ENCODE measurements at regions not wholly inside any gene's neighbourhood (a gene's known extent, or its start where the extent isn't known, plus 50 kb on each side); places are given as distances from the start of the nearest gene placed in this dataset.

GRCh38 chr1:191134796-191135195, 657.1 kb upstream of the BRINP3 start:
- no peak overlapping the region for H3K23ac ChIP-seq (ENCODE audit: low read length in 2 of 2)
- H3K4me1 ChIP-seq (ENCODE audit: control insufficient read depth, insufficient read depth, low read depth, low read length): no peaks in the 10 kb centered on the region
- H2AFZ ChIP-seq (ENCODE audit: low read depth, low read length): no peak overlapping the region
- no peaks in the 10 kb centered on the region for H3K36me3 ChIP-seq (ENCODE audit: control insufficient read depth in 1 of 2, insufficient read depth in 2 of 2, low read depth in 1 of 2, low read length in 2 of 2)
- no peaks in the 10 kb centered on the region for H3K79me1 ChIP-seq (replicated peaks; ENCODE audit: low read length, poor library complexity, severe bottlenecking)
- WGBS: 77% methylated on average over 7 of the region's 7 CpGs
- no peak overlapping the region for H3K18ac ChIP-seq (ENCODE audit: low read depth in 1 of 2, low read length in 2 of 2)
- no peaks in the 10 kb centered on the region for H3K9me3 ChIP-seq (ENCODE audit: control insufficient read depth, low read length)
- H3K4ac ChIP-seq (ENCODE audit: low read depth in 1 of 2, low read length in 2 of 2): no peak overlapping the region
- no peak overlapping the region for H3K14ac ChIP-seq (ENCODE audit: low read length in 2 of 2)
- no peak overlapping the region for H4K91ac ChIP-seq (ENCODE audit: low read length)
- no peaks in the 10 kb centered on the region for H3K27me3 ChIP-seq (ENCODE audit: control insufficient read depth in 1 of 2, insufficient read depth in 1 of 2, low read length in 2 of 2)
- H2BK120ac ChIP-seq (ENCODE audit: low read depth, low read length): no peak overlapping the region
- no peak overlapping the region for H4K8ac ChIP-seq (ENCODE audit: low read length)
- no peak overlapping the region for H2BK12ac ChIP-seq (ENCODE audit: low read length in 2 of 2)
- no peak overlapping the region for H3K4me2 ChIP-seq (ENCODE audit: low read length, poor library complexity, severe bottlenecking)
- no peak overlapping the region for H3K9ac ChIP-seq (ENCODE audit: low read length)
- no peak for DNase-seq
- no peak overlapping the region for H3K4me3 ChIP-seq (ENCODE audit: insufficient read depth in 1 of 2, low read depth in 1 of 2, low read length in 2 of 2)
- no peak overlapping the region for H2BK15ac ChIP-seq (ENCODE audit: low read depth, poor library complexity, severe bottlenecking)
- H2BK5ac ChIP-seq (ENCODE audit: low read depth, low read length, poor library complexity, severe bottlenecking): no peak overlapping the region
- H2AK5ac ChIP-seq (ENCODE audit: low read length, severe bottlenecking): no peak overlapping the region
- no peak overlapping the region for H3K27ac ChIP-seq (ENCODE audit: low read length, poor library complexity, severe bottlenecking)

GRCh38 chr1:191140038-191140437, 662.4 kb upstream of the BRINP3 start:
- H3K23ac ChIP-seq (ENCODE audit: low read length in 2 of 2): no peak overlapping the region
- DNase-seq: no peak
- no peaks in the 10 kb centered on the region for H3K4me1 ChIP-seq (ENCODE audit: control insufficient read depth, insufficient read depth, low read depth, low read length)
- no peak overlapping the region for H2BK12ac ChIP-seq (ENCODE audit: low read length in 2 of 2)
- H2AFZ ChIP-seq (ENCODE audit: low read depth, low read length): no peak overlapping the region
- H4K8ac ChIP-seq (ENCODE audit: low read length): no peak overlapping the region
- WGBS: no CpG with 5 or more reads among the region's 1 CpG
- no peak overlapping the region for H3K14ac ChIP-seq (ENCODE audit: low read length in 2 of 2)
- no peak overlapping the region for H2BK15ac ChIP-seq (ENCODE audit: low read depth, poor library complexity, severe bottlenecking)
- no peaks in the 10 kb centered on the region for H3K27me3 ChIP-seq (ENCODE audit: control insufficient read depth in 1 of 2, insufficient read depth in 1 of 2, low read length in 2 of 2)
- H2AK5ac ChIP-seq (ENCODE audit: low read length, severe bottlenecking): no peak overlapping the region
- no peak overlapping the region for H3K4ac ChIP-seq (ENCODE audit: low read depth in 1 of 2, low read length in 2 of 2)
- no peak overlapping the region for H3K4me3 ChIP-seq (ENCODE audit: insufficient read depth in 1 of 2, low read depth in 1 of 2, low read length in 2 of 2)
- no peak overlapping the region for H3K9ac ChIP-seq (ENCODE audit: low read length)
- H3K36me3 ChIP-seq (ENCODE audit: control insufficient read depth in 1 of 2, insufficient read depth in 2 of 2, low read depth in 1 of 2, low read length in 2 of 2): no peaks in the 10 kb centered on the region
- no peak overlapping the region for H3K27ac ChIP-seq (ENCODE audit: low read length, poor library complexity, severe bottlenecking)
- no peak overlapping the region for H2BK120ac ChIP-seq (ENCODE audit: low read depth, low read length)
- H3K79me1 ChIP-seq (replicated peaks; ENCODE audit: low read length, poor library complexity, severe bottlenecking): no peaks in the 10 kb centered on the region
- no peak overlapping the region for H3K18ac ChIP-seq (ENCODE audit: low read depth in 1 of 2, low read length in 2 of 2)
- no peak overlapping the region for H4K91ac ChIP-seq (ENCODE audit: low read length)
- H3K9me3 ChIP-seq (ENCODE audit: control insufficient read depth, low read length): peaks cover 4% of the 10 kb centered on the region
- H2BK5ac ChIP-seq (ENCODE audit: low read depth, low read length, poor library complexity, severe bottlenecking): no peak overlapping the region
- no peak overlapping the region for H3K4me2 ChIP-seq (ENCODE audit: low read length, poor library complexity, severe bottlenecking)

- Histone ChIP-seq H2AFZ (ENCODE audit: low read depth, low read length) (no peak overlapping the region), H3K79me1 (replicated peaks; ENCODE audit: low read length, poor library complexity, severe bottlenecking) (no peaks in the 10 kb centered on the region)
Observed at GRCh38 chr1:191142748-191143147, 665.1 kb upstream of the BRINP3 start.

GRCh38 chr1:191145834-191146233, 668.2 kb upstream of the BRINP3 start:
- H2AK5ac ChIP-seq (ENCODE audit: low read length, severe bottlenecking): no peak overlapping the region
- no peaks in the 10 kb centered on the region for H3K27me3 ChIP-seq (ENCODE audit: control insufficient read depth in 1 of 2, insufficient read depth in 1 of 2, low read length in 2 of 2)
- DNase-seq: no peak
- H2AFZ ChIP-seq (ENCODE audit: low read depth, low read length): no peak overlapping the region
- H3K4me2 ChIP-seq (ENCODE audit: low read length, poor library complexity, severe bottlenecking): no peak overlapping the region
- no peak overlapping the region for H3K4me3 ChIP-seq (ENCODE audit: insufficient read depth in 1 of 2, low read depth in 1 of 2, low read length in 2 of 2)
- no peak overlapping the region for H3K27ac ChIP-seq (ENCODE audit: low read length, poor library complexity, severe bottlenecking)
- 72% methylated on average over 3 of the region's 3 CpGs for WGBS
- H3K79me1 ChIP-seq (replicated peaks; ENCODE audit: low read length, poor library complexity, severe bottlenecking): no peaks in the 10 kb centered on the region
- no peaks in the 10 kb centered on the region for H3K4me1 ChIP-seq (ENCODE audit: control insufficient read depth, insufficient read depth, low read depth, low read length)
- H3K9ac ChIP-seq (ENCODE audit: low read length): no peak overlapping the region
- no peak overlapping the region for H2BK12ac ChIP-seq (ENCODE audit: low read length in 2 of 2)
- no peak overlapping the region for H2BK5ac ChIP-seq (ENCODE audit: low read depth, low read length, poor library complexity, severe bottlenecking)
- no peak overlapping the region for H3K4ac ChIP-seq (ENCODE audit: low read depth in 1 of 2, low read length in 2 of 2)
- H2BK15ac ChIP-seq (ENCODE audit: low read depth, poor library complexity, severe bottlenecking): no peak overlapping the region
- no peak overlapping the region for H3K18ac ChIP-seq (ENCODE audit: low read depth in 1 of 2, low read length in 2 of 2)
- H3K9me3 ChIP-seq (ENCODE audit: control insufficient read depth, low read length): peaks cover 4% of the 10 kb centered on the region
- H4K8ac ChIP-seq (ENCODE audit: low read length): no peak overlapping the region
- H3K23ac ChIP-seq (ENCODE audit: low read length in 2 of 2): no peak overlapping the region
- H2BK120ac ChIP-seq (ENCODE audit: low read depth, low read length): no peak overlapping the region
- no peak overlapping the region for H4K91ac ChIP-seq (ENCODE audit: low read length)
- no peaks in the 10 kb centered on the region for H3K36me3 ChIP-seq (ENCODE audit: control insufficient read depth in 1 of 2, insufficient read depth in 2 of 2, low read depth in 1 of 2, low read length in 2 of 2)
- no peak overlapping the region for H3K14ac ChIP-seq (ENCODE audit: low read length in 2 of 2)

More at GRCh38 chr1:191142748-191143147, 665.1 kb upstream of the BRINP3 start:
- H3K18ac ChIP-seq (ENCODE audit: low read depth in 1 of 2, low read length in 2 of 2): no peak overlapping the region
- no peak overlapping the region for H3K23ac ChIP-seq (ENCODE audit: low read length in 2 of 2)
- no peaks in the 10 kb centered on the region for H3K36me3 ChIP-seq (ENCODE audit: control insufficient read depth in 1 of 2, insufficient read depth in 2 of 2, low read depth in 1 of 2, low read length in 2 of 2)
- H3K27me3 ChIP-seq (ENCODE audit: control insufficient read depth in 1 of 2, insufficient read depth in 1 of 2, low read length in 2 of 2): no peaks in the 10 kb centered on the region
- H3K27ac ChIP-seq (ENCODE audit: low read length, poor library complexity, severe bottlenecking): no peak overlapping the region
- H2BK12ac ChIP-seq (ENCODE audit: low read length in 2 of 2): no peak overlapping the region
- no peak overlapping the region for H2BK15ac ChIP-seq (ENCODE audit: low read depth, poor library complexity, severe bottlenecking)
- no peak overlapping the region for H2BK5ac ChIP-seq (ENCODE audit: low read depth, low read length, poor library complexity, severe bottlenecking)
- no peak overlapping the region for H3K4me3 ChIP-seq (ENCODE audit: insufficient read depth in 1 of 2, low read depth in 1 of 2, low read length in 2 of 2)
- no peak for DNase-seq
- no peak overlapping the region for H3K4me2 ChIP-seq (ENCODE audit: low read length, poor library complexity, severe bottlenecking)
- H4K8ac ChIP-seq (ENCODE audit: low read length): no peak overlapping the region
- no peak overlapping the region for H3K4ac ChIP-seq (ENCODE audit: low read depth in 1 of 2, low read length in 2 of 2)
- H3K4me1 ChIP-seq (ENCODE audit: control insufficient read depth, insufficient read depth, low read depth, low read length): no peaks in the 10 kb centered on the region
- WGBS: 65% methylated on average over 3 of the region's 3 CpGs
- H2BK120ac ChIP-seq (ENCODE audit: low read depth, low read length): no peak overlapping the region
- H3K14ac ChIP-seq (ENCODE audit: low read length in 2 of 2): no peak overlapping the region
- H4K91ac ChIP-seq (ENCODE audit: low read length): no peak overlapping the region
- no peak overlapping the region for H3K9ac ChIP-seq (ENCODE audit: low read length)
- no peak overlapping the region for H2AK5ac ChIP-seq (ENCODE audit: low read length, severe bottlenecking)
- H3K9me3 ChIP-seq (ENCODE audit: control insufficient read depth, low read length): peaks cover 4% of the 10 kb centered on the region

Measured in mesenchymal stem cell (in vitro differentiated cells and primary cell).